COLO668 (cell line): ENCODE measurements at regions not wholly inside any gene's neighbourhood (a gene's known extent, or its start where the extent isn't known, plus 50 kb on each side); places are given as distances from the start of the nearest gene placed in this dataset.

ENCODE experiments used
- DNase-seq: peaks from one replicate; lab custom pipeline; 2025; ENCODE audit not compliant: unreplicated experiment; lab: John Stamatoyannopoulos, UW

- DNase-seq = no peak
These were observed 59.9 kb downstream of the HTR1B start for GRCh38 chr6:77403424-77403823.

- no peak for DNase-seq
These were observed 62.1 kb downstream of the HTR1B start for GRCh38 chr6:77401231-77401630.

- DNase-seq = no peak
These were observed 65.7 kb downstream of the HTR1B start for GRCh38 chr6:77397561-77397960.

- DNase-seq = no peak
These were observed 73.9 kb downstream of the HTR1B start for GRCh38 chr6:77389402-77389801.

- DNase-seq = no peak
These were observed 80.3 kb downstream of the HTR1B start for GRCh38 chr6:77383026-77383425.

- no peak for DNase-seq
These were observed 89.3 kb downstream of the HTR1B start for GRCh38 chr6:77373955-77374354.

GRCh38 chr6:77371748-77372147, 91.5 kb downstream of the HTR1B start:
- DNase-seq = no peak

GRCh38 chr6:77368660-77369313, 94.5 kb downstream of the HTR1B start:
- DNase-seq = no peak

- DNase-seq = no peak
These were observed 96.5 kb downstream of the HTR1B start for GRCh38 chr6:77366798-77367197.

- DNase-seq = no peak
These were observed 99.6 kb downstream of the HTR1B start for GRCh38 chr6:77363702-77364101.

GRCh38 chr6:77362055-77362454, 101.2 kb downstream of the HTR1B start:
- DNase-seq = no peak

GRCh38 chr6:77361018-77361417, 102.3 kb downstream of the HTR1B start:
- DNase-seq = no peak

GRCh38 chr6:77356821-77357220, 106.5 kb downstream of the HTR1B start:
- no peak for DNase-seq

- no peak for DNase-seq
These were observed 108.7 kb downstream of the HTR1B start for GRCh38 chr6:77354581-77354980.

GRCh38 chr6:77353129-77353528, 110.2 kb downstream of the HTR1B start:
- no peak for DNase-seq

- no peak for DNase-seq
These were observed 122.0 kb downstream of the HTR1B start for GRCh38 chr6:77341058-77341986.

GRCh38 chr6:77340331-77340730, 123.0 kb downstream of the HTR1B start:
- no peak for DNase-seq

- DNase-seq = no peak
These were observed 123.4 kb downstream of the HTR1B start for GRCh38 chr6:77339926-77340325.

GRCh38 chr6:77337392-77337791, 125.9 kb downstream of the HTR1B start:
- DNase-seq = no peak

GRCh38 chr6:77334093-77334492, 129.2 kb downstream of the HTR1B start:
- no peak for DNase-seq

- no peak for DNase-seq
These were observed 130.2 kb downstream of the HTR1B start for GRCh38 chr6:77332915-77333623.

GRCh38 chr6:77326711-77327110, 136.6 kb downstream of the HTR1B start:
- DNase-seq = no peak
